GM21381 (cell line): ENCODE measurements at regions not wholly inside any gene's neighbourhood (a gene's known extent, or its start where the extent isn't known, plus 50 kb on each side); places are given as distances from the start of the nearest gene placed in this dataset.
"Not testable (repeated sequence)": the region's sequence is repeated elsewhere in the genome, so short reads cannot be mapped to it uniquely, and the experiment has no call there.

Experiments
- ATAC-seq: cut with Tn5 transposase; IDR thresholded peaks from one replicate; pipeline ENCODE4 v1.9.1; 2021; ENCODE audit warnings: mild to moderate bottlenecking, moderate library complexity; ENCODE audit not compliant: unreplicated experiment

DNA sequence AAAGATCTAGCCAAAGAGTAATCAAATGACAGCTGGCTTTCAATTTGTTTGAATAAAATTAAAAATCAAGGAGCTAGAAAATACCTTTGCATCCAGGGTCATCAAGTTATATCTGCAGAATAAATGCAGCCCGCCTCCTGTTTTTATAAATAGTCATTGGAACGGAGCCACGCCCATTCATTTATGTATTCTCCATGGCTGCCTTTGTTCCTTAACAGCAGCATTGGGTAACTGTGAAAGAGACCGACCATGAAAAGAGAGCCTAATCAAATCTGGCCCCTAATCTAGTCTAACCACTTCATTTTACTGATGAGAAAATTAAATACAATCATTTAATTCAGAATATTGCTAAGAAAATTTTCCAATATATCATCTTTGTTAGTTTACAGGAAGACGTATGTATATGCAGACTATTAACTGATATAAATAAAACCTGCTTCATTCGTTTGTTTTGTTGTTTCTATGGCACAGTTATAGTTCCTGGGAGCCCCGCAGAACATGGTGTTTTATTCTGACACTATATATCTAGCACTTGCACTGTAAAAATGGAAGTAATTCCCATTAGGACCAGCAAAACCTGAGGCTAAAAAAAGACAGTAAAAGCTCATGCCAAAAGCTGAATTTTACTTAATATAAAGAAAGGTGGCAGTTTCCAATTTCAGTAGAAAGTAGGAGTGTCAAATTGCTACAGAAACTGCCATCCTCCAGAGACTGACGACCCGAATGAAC lies 111.8 kb upstream of the PALMD start:
- ATAC-seq: no peak

DNA sequence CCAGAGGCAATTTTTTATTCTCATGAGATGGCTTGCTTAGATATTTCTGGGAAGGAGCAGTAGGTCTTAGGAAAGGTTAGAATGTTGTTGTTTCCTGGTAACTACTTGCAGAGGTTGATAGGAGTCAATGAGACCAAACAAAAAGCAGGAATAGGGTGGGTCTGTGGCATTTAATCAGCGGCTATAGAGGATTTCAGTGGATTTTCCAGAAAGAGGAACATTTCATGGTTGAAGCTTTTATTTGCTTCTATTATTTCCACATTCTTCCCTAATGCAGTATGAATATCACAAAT lies 111.3 kb upstream of the PALMD start:
- ATAC-seq: no peak

DNA sequence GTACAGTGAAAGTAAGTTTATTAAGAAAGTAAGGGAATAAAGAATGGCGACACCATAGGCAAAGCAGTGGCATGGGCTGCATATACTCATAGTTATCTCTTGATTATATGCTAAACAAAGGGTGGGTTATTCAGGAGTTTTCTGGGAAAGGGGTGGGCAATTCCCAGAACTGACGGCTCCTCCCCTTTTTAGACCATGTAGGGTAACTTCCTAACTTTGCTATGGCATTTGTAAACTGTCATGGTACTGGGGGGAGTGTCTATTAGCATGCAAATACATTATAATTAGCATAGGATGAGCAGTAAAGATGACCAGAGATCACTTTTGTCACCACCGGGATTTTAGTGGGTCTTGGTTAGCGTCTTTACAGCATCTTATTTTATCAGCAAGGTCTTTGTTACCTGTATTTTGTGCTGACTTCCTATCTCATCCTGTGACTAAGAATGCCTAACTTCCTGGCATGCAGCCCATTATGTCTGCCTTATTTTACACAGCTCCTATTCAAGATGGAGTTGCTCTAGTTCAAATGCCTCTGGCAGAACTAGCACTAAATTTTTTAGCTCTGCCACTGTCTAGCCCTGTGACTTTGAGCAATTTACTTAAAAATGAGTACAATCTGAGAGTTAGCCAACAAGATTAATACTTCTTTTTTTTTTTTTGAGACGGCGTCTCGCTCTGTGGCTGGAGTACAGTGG lies 110.3 kb upstream of the PALMD start:
- ATAC-seq: no peak

DNA sequence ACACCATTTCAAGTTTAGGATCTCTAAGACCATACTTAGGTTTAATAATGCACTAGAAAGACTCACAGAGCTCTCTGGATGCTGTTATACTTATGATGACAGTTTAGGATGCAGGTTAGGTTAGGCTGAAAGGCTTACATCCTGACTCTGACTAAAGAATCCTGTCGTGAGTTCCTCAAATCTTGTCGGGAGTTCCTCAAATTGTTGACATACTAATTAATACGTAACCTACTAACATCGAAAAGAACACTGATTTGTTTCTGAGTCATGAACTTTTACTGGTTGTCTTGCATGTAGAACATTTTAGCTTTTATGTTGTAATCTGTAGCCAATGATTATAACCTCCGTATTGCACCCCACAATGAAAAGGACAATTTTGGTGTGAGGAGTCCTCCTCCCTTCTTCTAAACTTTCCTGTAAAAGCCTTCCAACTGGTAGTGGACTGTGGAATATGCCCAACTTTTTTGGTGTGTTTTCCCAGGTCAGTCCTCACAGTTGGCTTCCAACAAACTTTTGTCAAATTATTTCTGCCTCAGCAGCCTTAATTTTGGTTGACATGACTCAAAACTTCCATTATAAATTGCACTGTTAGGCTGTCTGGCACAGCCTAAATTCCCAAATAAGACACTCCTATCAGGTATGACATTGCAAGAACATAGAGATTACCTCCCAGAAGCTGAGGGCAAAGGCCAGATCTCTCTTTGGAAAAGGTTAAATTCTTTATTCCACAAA lies 107.9 kb upstream of the PALMD start:
- ATAC-seq: no peak

DNA sequence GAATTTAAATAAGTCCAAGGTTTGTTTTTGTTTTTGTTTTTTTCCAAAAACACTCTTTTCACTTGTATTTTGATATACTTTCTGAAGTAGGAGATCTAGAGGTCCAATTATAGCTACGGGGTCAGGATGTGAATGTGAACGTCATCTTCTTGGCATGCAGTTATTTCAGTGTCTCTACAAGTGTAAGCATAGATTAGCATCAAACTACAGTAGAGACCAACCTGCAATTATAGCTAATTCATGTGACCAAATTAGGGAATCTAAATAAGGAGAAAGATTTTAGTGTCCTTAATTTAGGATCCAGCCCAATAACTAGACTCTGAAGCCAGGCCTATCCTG lies 107.3 kb upstream of the PALMD start:
- ATAC-seq: no peak

DNA sequence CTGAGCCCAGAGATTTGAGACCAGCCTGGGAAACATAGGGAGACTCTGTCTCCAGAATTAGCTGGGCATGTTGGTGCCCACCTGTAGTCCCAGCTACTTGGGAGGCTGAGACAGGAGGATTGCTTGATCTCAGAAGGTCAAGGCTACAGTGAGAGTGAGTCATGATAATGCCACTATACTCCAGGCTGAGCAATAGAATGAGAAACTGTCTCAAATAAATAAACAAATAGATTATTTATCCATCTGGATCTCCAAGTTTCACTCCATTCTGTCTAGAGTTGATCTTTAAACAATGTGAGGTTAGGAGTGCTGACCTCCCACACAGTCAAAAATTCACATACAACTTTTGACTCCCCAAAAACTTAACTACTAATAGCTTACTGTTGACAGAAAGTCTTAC lies 106.8 kb upstream of the PALMD start:
- no peak for ATAC-seq

DNA sequence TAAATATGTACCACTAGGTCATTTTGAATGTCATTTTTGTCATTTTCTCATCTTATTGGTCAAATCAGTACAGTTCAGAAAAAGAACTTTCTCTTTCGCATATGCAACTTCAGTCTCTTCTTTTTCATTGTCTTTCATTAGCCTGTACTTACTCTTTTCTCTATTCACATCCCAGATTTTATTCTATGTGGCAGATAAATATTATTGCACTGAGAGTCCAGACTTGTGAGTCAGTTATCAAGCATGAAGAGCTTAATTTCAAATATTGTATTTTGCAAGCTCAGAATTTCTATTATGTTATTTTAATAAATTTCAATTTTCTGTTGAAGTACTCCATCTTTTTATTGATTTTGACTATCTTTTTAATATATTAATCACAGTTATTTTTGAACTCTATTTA lies 105.2 kb upstream of the PALMD start:
- ATAC-seq: no peak

DNA sequence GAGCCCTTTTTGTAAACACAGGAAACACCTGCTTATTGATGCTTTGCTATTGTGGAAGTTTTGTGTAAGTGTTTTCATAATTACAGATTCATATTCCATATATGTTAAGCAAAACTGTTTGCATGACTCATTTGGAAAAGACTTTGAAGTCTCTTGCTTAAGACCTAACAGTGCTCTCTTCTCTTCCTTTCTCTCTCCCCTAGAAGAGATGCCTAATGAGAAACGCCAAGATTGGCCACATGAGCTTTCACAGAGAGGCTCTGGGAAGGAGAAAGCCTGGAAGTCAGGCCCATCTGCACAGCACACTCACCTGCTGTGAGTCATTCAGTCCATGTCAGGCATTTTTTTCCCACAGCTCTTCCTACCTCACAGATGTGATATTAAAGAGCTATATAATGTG lies 101.6 kb upstream of the PALMD start:
- no peak for ATAC-seq

DNA sequence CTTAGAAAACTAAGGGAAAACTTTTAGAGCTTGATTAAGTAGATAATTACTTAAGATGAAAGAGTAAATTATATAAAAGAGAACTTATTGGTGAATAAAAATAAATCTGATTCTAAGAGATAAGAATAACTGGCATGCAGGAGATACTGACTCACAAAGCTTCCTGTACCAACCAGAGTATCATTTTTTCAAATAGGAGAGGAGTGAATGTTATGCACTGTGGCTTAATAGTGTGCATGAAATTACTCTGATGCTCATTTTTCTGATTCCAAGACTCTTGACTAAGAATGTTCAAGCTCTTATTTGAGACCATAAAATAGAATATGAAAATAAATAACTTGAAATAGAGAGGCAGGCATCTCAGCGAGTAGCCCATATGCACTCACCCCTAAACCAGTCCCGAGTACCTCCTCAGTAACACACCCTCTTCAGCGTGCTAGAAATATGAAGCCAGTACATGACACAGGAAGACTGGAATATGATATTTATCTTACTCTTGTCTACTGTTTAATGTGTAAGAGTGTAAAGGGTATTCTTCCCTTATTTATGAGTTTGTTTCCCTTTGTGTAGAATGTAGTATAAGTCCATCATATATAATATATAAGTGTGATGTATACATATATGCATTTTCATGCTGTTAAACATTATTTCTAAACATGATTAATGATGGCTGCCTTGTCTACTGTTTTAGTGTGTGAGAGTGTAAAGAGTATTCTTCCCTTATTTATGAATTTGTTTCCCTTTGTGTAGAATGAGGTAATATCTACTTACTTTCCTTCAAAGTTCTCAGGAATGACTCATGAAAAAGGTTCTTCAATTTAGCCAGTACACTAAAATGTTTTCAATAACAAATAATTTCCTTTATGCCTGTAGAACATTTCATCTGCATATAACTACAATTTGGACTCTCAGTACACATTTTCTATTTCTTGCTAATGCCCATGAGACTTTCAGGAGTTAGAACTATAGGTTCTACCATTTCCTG lies 99.2 kb upstream of the PALMD start:
- no peak for ATAC-seq

DNA sequence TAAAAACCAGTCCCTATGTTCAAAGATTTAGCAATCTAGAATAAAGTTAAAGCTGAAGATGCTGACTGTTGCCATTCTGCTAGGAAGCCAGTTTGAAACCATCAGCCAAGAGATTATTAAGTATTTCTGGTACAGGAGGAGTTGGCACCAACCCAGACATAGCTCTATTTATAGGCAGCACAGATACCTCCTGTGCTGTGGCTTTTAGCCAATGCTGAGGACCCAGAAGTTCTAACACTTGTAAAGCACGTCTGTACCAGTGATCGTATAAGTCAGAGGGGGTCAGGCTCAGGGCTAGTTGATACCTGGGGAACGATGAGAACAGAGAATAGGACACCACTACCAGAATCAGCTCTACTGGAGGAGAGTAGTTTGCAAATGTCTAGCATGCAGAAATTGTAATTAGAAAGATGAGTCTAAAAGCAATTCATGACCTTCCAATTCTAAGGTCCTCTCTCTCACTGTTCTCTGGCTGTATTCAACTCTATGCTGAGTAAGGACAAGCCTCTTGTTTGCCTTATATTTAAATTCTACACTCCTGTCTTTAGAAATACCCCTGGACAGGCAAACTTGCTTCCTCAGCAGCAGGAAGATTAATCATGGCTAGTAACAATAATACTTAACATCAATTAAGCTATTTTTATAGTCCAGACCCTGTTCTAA lies 96.8 kb upstream of the PALMD start:
- ATAC-seq: no peak

DNA sequence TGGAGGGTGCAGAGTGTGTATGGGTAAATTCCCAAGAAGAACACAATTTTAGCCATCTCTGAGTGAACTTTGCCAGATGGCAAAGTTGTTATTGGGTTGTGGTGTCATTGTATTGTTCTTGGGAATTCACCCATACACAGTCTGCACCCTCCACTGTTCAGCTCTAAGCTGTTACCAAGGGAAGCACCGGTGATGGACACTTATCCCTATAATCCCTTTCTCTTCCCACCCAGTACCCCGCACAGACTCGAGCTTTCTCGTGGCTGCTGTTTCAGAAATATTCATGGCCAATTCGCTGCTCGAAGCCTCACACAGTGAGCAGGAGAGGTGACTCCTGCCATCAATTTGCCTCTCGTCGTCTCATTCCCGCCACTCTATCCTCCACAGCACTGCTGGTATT lies 95.7 kb upstream of the PALMD start:
- ATAC-seq: no peak

DNA sequence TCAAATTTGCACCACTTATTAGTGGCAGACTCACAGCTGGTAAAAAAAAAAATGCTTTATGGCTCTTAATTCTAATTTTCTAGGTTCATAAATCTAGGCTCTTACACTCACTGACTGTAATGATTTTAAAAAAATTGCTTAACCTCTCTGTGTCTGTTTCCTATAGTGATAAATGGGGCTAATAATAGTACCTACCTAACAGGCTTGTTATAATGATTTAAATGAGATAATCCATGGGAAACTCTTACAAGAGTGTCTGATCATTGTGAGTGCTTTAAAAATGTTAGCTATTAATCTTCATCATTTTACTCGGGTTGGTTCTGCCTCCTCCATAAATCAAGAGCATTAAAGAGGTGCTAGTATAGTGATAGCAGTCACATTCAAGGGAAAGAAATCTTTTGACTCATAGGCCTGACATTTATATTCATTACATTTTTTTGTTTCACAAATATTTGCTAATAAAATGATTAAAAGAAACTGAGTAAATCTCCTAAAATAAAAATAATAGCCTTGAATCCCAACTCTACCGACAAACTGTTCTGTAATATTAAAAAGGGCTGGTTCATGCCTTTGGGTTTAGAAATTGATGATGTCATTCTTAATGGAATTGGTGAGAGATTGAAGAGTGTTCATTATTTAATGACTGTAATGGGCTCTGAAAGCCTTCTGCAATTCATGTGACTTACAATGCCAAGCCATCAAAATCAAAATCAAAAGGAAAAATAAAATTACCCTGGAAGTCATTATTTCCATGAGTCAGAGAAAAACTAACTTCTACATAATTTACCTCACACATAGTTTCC lies 93.9 kb upstream of the PALMD start:
- ATAC-seq: no peak

DNA sequence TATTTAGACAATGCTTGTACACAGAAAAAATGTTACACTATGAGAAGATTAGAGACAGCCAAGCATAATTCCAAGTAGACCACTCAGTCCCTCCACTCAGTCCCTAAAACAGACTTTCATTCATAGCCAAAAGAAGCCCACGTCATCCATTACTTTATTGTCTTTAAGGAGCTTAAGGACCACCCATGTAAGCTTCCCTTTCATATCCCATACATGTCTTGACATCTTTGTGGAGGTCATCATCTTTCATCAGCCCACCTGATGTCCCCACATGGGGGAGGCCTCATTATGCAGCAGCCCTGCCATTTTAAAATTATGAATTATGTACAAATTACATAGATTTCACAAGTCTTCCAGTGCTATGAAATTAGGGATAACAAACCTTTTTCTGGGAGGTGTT lies 92.6 kb upstream of the PALMD start:
- ATAC-seq: no peak

DNA sequence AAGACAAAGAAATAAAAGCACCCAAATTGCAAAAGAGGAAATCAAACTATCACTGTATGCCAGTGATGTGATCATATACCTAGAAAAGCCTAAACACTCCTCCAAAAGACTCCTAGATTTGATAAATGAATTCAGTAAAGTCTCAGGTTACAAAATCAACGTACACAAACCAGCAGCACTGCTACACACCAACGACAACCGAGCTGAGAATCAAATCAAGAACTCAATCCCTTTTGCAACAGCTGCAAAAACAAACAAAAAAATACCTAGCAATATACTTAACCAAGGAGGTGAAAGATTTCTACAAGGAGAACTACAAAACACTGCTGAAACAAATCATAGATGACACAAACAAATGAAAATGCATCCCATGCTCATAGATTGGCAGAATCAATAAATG lies 92.1 kb upstream of the PALMD start:
- ATAC-seq: not testable (repeated sequence)

DNA sequence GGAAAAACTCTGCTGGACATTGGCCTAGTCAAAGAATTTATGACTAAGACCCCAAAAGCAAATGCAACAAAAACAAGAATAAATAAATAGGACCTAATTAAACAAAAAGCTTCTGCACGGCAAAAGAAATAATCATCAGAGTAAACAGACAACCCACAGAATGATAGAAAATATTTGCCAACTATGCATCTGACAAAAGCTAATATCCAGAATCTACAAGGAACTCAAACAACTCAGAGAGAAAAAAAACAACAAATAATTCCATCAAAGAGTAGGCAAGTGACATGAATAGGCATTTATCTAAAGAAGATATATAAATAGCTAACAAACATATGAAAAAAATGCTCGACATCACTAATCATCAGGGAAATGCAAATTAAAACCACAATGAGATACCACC lies 91.2 kb upstream of the PALMD start:
- no peak for ATAC-seq

DNA sequence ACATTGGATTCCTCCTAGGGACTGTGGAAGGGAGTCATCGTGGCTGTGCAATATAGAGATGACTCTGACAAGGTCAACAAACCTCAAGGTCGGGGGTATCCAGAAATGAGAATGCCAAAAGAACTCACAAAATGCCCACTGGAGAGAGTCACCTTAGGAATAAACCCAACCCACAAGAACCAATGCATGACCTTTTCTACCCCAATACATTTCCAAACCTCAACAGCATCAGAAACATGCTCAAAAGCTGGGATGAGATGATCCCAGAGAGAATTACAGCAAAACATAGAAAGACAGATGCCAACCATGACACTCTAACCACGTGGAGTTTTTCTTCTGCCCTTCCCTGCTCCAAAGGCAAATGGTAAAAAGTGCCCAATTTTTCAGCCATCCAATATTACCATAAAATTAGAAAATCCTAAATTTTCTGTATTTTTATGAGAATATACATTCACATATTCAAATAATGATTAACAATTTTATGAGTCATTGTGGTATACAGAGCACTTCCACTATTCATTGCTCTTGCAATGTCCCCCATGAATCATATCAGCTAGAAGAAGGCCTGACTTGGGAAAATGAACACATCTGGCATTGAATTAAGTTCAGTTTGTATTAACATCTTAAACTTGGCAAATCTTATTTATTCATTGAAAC lies 88.2 kb upstream of the PALMD start:
- peak; percentile 49 for ATAC-seq

DNA sequence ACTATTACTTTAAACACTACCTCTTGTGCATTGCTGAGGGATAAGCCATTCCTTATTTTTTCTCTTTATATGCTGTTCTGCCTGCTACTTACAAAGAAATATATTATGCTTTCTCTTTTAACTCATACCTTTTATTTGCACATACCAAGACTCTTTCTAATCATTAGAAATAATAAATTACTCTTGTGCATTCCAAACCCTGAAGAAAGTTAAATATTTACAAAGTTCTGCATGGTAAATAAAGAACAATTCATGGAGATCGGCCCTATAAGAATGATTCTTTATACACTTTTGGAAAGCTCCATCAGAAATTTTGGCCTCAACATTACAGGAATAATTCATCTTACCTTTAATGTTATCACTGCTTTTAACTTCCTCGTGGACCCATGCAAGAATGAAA lies 86.7 kb upstream of the PALMD start:
- no peak for ATAC-seq

DNA sequence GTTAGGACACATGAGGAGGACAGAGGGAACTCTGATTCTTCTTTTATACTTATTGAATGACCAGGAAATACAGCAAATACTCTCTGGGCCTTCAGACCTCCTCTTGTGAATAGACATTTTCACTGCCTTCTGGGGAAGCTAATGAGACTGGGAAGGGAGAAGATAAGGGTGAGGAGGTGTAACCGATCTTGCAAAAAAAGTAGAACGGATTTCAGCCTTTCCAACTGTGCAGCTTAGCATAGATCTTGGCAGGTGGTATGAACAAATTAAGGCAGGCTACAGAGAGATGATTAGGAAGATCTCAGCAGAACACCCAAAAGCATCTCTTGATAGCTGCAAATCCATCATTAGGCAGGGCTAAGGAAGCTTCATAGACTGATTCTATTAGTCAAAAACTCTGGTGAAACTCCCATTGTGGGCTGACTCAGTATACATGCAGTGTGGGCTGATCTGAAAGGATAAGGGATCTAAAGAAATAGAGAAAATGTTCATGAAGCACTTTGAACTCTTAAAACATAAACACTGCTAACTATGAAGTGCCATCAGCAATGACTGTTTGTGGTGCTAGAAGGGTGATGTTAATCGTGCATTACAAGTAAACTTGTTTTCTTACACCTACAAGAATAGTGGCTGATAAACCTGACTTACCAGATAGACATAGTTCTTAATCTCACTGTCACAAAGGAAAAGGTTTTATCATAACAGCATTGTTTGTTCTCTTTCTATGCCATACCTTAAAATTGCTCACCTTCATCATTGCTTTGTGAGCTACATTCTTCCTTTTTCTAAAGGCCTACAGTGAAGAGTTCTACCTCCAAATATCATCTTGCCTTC lies 85.5 kb upstream of the PALMD start:
- ATAC-seq: no peak

DNA sequence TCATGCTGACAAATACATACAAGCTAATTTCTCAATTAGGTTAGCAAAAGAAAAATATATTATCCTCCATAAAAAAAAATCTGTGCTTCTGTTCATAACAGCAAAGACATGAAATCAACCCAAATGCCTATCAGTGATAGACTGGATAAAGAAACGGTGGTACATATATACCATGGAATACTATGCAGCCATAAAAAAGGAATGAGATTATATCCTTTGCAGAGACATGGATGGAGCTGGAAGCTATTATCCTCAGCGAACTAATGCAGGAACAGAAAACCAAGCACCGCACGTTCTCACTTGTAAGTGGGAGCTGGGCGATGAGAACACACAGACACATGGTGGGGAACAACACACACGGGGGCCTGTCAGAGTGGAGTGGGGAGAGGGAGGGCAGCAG lies 84.0 kb upstream of the PALMD start:
- no peak for ATAC-seq
